ENCODE measurements at regions not wholly inside any gene's neighbourhood (a gene's known extent, or its start where the extent isn't known, plus 50 kb on each side); places are given as distances from the start of the nearest gene placed in this dataset.

DNA sequence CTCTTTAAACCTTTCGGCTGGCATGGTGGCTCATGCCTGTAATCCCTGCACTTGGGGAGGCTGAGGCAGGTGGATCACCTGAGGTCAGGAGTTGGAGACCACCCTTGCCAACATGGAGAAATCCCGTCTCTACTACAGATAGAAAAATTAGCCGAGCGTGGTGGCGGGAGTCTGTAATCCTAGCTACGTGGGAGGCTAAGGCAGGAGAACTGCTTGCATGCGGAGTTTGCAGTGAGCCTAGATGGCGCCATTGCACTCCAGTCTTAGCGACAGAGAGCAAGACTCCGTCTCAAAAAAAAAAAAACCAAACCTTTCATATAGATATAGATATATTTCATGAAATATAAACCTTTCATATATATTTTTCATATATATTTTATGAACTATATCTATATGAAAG lies 864.7 kb downstream of the TRIB2 start:
- no peak for DNase-seq (ENCODE audit: low read depth)

DNA sequence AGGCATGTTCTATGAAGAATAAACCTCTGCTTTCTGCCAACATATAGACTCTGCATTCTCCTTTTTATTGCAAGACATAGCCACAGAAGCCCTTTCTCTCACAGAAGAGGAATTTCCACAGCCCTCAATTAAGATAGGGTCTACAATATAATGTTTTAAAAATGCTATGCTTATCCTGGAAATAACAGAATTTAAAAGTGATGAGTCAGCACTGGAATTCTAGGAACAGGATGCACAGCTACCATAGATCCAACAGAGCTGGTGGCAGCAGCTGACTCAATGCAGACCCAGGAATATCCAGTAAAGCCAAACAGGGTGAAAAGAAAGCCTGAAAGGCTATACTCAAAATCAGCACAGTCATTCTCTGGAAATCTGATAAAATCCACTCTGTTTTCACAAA lies 866.9 kb downstream of the TRIB2 start:
- peak; percentile 11 for DNase-seq (ENCODE audit: low read depth)

DNA sequence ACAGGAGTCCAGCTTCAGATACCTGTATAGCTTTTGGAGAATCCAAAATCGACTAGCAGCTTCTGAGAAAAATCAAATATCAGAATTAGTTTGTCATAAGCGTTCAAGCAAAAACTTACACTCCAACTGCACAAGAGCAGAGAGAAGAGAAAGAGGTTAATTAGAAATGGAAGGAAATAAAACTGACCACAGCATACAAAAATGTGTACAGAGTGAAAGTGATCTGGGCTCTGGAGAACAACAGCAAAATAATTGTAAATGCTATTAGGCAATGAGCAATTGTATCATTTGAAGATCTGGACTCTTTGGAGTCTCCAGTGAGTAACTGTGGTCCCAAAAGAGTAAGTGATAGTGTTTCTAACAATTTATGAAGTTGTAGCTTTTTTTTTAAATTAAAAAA lies 867.3 kb downstream of the TRIB2 start:
- peak; percentile 29 for DNase-seq (ENCODE audit: low read depth)

DNA sequence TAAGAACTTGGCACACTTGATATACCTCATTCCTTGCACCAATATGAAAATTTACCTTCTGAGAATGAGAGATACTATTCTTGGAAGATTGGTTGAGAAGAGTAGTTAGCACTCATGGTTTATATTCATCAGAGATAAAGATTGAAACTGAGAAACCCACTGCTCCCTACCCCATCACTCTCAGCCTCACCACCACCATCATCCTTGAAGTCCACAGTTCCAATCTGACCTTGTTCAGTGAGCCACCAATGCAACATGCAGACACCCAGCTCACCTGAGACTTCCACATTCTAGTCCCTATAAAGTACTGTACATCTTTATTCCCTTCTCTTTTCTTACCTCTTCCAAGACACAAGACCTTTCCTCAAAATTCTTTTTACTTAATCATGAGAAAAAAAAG lies 869.0 kb downstream of the TRIB2 start:
- no peak for DNase-seq (ENCODE audit: low read depth)

DNA sequence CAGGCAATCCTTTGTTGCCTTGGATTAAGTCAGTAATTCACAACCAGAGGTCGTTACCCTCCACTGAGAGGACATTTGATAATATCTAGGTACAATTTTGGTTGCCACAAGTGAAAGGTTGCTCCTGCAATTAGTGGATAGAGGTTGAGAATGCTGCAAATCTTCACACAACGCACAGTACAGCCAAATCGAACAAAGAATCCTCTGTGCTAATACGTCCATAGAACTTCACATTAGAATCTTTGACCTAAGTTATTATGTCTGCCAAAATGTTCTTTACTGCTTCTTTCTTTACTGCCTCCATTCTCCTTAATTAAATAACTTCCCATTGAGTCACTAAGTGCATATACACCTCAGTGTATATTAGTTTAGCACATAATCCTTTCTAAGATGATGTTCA lies 879.5 kb downstream of the TRIB2 start:
- no peak for DNase-seq (ENCODE audit: low read depth)

DNA sequence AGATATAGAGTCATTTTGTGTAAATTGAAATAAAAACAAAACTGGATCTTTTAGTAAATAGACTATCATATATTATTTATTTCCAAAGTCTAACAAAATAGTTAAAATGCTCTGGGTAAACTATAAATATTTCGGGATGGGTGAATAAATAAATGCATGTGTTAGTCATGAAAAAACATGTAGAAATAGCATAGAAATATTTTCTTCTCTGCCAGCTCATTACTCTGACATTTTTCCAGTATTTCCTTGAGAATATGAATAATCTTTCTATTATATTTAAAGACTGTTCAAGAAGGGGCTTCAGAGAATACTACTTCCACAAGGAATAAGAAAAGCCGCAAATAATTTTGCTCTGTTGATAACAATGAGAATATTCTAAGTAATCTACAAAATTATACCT lies 880.4 kb downstream of the TRIB2 start:
- peak; percentile 31 for DNase-seq (ENCODE audit: low read depth)

DNA sequence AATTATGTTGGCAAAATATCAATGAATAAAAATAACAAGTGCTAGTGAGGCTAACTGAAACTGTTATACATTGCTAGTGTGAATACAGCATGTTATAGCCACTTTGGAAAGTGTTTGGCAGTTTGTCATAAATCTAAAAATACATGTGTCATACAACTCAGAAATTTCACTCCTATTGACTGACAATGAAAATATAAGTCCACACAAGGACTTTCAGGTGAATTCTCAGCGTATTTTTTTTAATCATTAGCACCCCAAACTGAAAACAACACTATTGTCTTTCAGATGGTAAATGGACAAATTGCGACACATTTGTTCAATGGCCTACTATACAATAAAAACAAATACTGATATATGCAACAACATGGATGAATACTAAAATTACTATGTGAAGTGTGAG lies 884.8 kb downstream of the TRIB2 start:
- DNase-seq (ENCODE audit: low read depth): no peak

DNA sequence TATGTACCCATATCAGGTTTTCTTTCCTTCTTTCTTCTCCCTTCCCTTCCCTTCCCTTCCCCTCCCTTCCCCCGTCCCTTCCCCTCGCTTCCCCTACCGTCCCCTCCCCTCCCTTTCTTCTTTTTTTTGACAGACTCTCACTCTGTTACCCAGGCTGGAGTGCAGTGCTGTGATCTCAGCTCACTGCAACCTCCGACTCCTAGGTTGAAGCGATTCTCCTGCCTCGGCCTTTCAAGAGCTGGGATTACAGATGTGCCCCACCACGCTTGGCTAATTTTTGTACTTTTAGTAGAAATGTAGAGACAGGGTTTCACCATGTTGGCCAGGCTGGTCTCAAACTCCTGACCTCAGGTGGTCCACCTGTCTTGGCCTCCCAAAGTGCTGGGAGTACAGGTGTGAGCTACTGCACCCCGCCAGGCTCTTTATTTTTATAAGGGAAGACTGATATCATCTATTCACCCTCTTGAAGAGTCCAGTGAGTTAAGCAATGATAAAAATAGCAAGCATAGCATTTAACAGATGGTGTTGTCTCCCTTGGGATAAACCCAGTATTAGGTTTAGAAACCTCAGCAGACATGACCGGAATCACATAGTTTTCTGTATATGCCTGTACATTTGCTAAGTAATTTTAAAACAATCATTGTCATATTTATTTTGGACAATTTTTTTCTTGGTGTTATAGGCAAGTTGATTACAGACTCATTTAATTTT lies 888.4 kb downstream of the TRIB2 start:
- DNase-seq (ENCODE audit: low read depth): peak; percentile 72

DNA sequence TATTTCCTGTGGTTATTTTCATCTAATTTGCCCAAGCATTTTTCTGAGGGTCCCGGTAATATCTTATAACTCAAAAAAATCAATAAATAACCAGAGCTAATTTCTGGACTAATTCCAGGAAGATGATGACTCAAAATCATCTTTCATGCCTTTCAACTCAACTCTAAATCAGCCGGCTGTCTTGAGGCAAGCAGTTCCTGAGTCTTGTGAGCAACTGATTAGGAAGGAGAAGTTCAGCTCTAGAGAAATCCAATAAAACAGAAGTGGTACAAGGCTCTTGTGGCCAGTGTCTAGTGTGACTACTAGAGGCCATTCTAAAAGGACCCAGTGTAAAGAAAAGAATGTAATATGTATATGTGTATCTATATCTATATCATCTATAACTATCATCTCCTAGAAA lies 890.4 kb downstream of the TRIB2 start:
- no peak for DNase-seq (ENCODE audit: low read depth)

DNA sequence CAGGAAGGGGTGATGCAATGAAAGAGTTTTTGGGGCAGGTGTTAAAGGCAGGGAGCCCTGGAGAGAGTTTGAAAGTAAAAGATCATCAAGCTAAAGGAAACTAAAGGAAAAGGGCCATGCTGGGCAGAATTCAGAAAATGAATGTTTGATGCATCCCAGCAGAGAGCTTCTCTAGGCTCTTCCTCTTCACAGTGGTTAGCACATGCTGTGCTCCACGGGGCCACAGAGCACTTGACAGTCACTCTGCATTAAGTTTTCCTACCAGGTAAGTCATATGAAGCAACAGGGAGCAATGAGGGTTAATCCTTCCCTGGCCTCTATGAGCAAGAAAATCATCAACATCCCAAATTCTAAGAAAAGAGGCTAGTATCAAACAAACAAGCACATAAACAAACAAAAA lies 895.2 kb downstream of the TRIB2 start:
- DNase-seq (ENCODE audit: low read depth): no peak

DNA sequence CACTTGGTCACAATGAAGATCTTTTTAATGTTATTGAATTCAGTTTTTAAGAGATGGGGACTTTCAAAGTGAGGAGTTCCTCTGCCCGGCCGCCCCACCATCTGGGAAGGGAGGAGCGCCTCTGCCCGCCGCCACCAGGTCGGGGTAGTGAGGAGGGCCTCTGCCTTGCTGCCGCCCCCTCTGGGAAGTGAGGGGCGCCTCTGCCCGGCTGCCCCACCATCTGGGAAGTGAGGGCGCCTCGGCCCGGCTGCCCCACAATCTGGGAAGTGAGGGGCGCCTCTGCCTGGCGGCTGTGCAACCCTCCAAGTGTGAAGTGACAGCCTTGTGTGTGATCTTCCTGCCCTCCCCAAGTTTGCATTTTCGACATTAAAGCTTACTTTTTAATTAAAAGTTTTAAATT lies 899.3 kb downstream of the TRIB2 start:
- DNase-seq (ENCODE audit: low read depth): no peak

DNA sequence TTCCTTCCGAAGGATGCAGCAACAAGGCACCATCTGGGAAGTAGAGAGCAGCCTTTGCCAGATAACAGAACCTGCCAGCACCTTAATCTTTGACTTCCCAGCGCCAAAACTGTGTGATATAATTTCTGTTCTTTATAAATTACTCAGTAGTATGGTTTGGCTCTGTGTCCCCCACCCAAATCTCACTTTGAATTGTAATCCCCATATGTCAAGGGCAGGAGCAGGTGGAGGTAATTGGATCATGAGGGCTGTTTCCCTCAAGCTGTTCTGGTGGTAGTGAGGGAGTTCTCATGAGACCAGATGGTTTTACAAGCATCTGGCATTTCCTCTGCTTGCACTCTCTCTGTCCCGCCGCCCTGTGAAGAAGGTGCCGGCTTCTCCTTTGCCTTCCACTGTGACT lies 899.9 kb downstream of the TRIB2 start:
- DNase-seq (ENCODE audit: low read depth): peak; percentile 22

DNA sequence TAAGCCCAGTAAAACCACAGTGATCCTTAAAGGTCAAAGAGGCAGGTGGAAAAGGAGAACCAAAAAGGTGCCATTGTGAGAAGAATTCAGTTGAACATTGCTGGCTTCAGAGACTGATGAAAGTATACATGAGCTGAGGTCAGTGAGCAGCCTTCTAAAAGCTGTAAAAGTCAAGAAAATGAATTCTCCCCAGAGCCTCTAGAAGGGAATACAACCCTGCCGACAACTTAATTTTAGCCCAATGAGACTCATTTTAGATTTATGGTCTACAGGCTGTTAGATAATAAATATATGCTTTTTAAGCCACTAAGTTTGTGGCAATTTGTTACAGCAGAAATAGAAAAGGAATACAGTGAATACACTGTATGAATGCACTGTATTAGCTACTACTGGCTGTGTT lies 911.4 kb downstream of the TRIB2 start:
- DNase-seq (ENCODE audit: low read depth): no peak

DNA sequence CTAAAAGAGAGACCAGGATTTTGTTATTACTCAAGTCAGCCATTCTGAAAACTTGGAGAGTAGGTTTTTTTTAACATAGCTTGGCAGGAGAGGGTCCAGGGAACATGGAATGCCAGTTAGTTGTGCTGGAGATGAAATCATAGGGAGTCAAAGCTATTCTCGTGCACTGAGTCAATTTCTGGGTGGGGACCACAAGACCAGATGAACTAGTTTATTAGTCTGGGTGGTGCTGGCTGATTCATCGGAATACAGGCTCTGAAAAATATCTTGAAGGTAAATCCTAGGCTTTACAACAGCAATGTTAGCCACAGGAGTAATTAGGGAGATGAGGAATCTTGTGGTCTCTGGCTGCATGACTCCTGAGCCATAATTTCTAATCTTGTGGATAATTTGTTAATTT lies 921.4 kb downstream of the TRIB2 start:
- DNase-seq (ENCODE audit: low read depth): peak; percentile 61

DNA sequence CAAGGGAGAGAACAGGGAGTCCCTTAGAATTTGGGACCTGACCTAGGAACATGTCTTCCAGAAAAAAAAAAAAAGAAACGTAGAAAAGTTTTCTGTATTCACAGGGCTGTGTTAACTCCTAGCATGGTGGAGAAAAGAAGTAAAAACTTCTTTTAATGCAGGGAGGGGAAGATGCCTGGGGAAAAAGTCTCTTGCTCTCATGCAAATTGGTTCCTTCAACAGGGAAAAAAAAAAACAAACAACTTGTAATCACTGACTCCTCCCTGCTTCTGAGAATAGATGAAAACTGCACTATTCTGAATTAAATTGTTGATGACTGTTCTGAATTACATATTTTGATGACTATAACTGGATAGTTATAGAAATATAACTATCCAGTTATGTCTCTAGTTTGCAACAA lies 933.2 kb downstream of the TRIB2 start:
- no peak for DNase-seq (ENCODE audit: low read depth)

DNA sequence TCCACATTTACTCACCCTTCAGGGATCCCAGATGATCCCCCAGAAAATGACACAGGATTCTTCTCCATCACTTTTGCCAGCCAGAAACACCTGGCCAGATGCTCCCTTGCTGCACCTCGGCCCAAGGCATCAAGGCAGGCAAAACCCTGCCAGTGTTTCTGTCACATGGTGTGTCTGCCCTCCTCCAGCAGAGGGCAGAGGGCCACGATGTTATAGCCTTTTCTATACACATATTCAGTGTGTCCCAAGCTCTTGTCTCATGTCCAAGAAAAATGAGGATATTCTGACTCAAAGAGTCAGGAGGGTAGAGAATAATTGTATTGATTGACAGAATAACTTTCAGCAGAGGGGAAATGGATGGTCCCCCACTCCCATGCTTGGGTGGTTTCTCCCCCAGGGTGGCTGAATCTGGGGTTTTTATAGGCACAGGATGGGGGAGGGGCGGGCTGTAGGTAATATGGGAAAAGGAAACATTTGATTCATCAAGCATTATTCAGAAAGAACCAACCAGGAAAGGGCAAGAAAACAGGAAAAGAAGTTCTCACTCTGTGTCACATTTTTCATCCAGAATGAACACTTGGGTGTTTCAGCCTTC lies 933.9 kb downstream of the TRIB2 start:
- peak; percentile 37 for DNase-seq (ENCODE audit: low read depth)

DNA sequence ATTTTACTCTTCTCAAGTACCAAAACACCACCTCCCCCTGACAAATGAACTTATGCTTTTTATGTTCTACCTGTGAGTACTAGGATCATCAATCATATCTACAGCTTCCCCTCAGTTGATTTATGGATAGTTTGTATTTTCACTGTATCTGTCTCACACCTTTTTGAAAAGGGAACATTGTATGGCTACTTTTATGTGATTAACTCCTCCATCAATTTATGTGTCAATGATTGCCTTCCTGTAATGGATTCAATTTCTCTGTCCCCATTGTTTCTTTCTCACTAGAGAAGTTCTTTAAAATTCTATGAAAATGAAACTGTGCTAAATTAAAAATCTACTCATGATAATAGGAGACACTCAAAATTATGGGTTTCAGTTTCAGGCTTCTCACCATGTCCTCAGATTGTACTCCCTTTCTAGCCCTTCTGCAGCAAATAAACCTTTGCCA lies 935.0 kb downstream of the TRIB2 start:
- no peak for DNase-seq (ENCODE audit: low read depth)

DNA sequence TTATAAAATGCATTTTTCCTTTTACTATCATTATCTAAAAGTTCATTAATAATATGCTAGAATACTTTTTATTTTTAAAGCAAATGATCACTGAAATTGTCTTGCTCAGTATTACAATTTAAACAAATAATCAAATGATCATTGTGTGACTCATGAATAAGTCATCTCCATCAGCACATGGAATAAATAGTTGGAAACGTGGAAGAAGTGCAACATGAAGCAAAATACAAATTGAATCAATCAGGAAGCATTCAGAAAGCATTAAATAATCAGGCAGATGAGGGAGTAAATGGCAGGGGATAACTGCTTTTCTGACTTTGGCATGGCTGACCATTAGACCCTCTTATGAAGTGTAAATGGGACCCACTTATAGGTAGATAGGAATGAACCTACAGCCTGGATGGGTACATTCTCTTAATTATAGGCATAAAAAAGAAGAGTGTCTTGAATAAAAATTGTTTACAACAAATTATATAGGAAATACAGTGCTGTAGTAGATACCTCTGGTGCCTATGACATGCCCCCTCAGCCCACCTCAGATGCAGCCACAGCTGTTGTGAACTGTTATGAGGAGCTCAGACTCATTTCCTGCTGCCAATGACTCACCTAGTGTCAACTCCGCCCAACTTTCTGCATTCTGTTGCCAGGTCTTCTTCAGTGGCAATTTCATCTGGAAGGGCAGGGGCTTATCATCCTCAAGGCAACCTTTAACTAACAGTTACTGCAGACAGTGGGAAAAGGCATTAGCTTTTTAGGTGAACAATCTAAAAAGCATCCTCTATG lies 936.0 kb downstream of the TRIB2 start:
- peak; percentile 95 for DNase-seq (ENCODE audit: low read depth)

DNA sequence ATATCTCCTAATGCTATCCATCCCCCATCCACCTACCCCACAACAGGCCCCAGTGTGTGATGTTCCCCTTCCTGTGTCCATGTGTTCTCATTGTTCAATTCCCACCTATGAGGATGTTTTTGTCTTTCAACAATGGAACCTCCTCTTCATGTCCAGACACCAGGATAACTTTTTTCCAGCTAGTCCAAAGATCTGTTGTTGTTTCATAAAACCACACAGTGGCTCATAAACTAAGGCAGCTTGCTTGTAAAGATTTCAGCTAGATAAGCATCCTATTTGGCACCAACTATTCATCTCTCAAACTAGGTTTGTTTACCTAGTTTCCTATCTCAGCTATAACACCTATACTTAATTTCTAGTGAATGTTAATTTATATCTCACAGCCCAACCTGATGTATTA lies 937.7 kb downstream of the TRIB2 start:
- no peak for DNase-seq (ENCODE audit: low read depth)

DNA sequence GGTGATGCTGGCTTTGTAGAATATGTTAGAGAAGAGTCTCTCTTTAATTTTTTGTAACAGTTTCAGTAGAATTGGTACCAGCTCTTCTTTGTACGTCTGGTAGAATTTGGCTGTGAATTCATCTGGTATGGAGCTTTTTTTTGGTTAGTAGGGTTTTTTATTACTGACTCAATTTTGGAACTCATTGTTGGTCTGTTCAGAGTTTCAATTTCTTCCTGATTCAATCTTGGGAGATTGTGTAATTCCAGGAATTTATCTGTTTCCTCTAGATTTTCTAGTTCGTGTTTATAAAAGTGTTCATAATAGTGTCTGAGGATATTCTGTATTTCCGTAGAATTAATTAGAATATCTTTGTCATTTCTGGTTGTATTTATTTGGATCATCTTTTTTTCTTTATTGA lies 943.5 kb downstream of the TRIB2 start:
- DNase-seq (ENCODE audit: low read depth): no peak

DNA sequence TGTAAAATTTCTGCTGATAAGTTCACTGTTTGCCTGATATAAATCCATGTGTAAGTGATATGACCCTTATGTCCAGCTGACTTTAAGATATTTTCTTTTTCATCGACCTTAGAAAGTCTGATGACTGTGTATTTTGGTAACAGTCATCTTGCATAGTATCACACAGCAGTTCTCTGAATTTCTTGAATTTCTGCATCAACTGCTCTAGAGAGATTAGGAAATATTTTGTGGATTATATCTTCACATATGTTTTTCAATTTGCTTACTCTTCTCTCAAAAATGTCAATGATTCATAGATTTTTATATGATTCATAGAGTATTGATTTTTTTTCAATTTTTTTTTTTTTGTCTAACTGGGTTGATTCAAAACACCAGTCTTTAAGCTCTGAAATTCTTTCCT lies 945.3 kb downstream of the TRIB2 start:
- DNase-seq (ENCODE audit: low read depth): peak; percentile 71

DNA sequence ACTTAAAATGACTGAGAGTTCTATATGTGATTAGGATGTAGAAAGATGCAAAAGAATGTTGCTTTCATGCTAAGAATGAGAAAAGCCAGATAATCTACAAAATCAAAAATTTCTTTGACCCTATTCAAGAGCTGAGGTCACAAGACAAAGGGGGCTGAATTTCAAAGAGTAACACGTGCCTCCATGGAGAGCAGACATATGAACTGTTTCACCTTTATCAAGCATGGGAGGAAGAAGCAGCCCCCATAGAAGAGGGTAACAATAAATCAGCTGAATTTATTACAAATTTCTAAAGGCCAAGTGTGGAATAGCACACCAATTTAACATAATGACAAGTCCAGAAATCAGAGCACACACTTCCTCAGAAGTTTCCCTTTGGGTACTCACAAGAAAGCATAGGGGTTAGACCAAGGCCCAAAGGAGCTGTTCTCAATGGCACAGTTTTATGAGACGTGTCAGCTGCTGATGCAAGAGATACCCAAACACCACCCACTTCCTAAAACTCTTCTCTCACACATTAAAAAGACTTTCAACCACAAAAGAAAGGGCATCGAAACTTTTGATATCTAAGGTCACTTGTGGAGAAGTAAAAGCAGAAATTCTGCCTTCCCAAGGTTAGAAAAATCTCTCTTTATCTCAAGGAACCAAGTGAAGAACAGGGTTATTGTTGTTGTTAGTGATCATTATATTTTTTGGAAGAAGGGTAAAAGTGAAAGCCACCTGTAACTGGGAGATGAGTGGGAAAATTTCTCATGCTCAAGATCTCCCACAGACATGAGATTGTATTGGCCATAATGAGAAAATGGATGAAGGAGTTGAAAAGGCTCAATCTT lies 950.1 kb downstream of the TRIB2 start:
- no peak for DNase-seq (ENCODE audit: low read depth)
